Neural crest cell (in vitro differentiated cells): ENCODE measurements at regions not wholly inside any gene's neighbourhood (a gene's known extent, or its start where the extent isn't known, plus 50 kb on each side); places are given as distances from the start of the nearest gene placed in this dataset.

ENCODE experiments used
- DNase-seq: peaks from one replicate; pipeline ENCODE4 v3.0.0; 2021; ENCODE audit warnings: low read depth, mixed read lengths, low spot score
- H3K27ac Mint-ChIP-seq: one replicate; pipeline ENCODE4 v1.8.0; 2021; ENCODE audit warnings: mild to moderate bottlenecking, mixed read lengths; ENCODE audit not compliant: unreplicated experiment
- H3K27me3 Mint-ChIP-seq: 2 replicates; pipeline ENCODE4 v1.8.0; 2021; ENCODE audit warnings: low read depth, mild to moderate bottlenecking, mixed read lengths
- H3K36me3 Mint-ChIP-seq: 2 replicates; pipeline ENCODE4 v1.8.0; 2021; ENCODE audit warnings: low read depth, mild to moderate bottlenecking, mixed read lengths
- H3K4me1 Mint-ChIP-seq: 2 replicates; pipeline ENCODE4 v1.8.0; 2021; ENCODE audit warnings: mixed read lengths
- H3K4me3 Mint-ChIP-seq: one replicate; pipeline ENCODE4 v1.8.0; 2021; ENCODE audit warnings: mild to moderate bottlenecking, mixed read lengths
- H3K9me3 Mint-ChIP-seq: 2 replicates; pipeline ENCODE4 v1.8.0; 2021; ENCODE audit warnings: mixed read lengths
- CTCF ChIP-seq: fragments of 200-600 bp; sonication (generic); conservative IDR thresholded peaks from 2 replicates; pipeline ENCODE4 v1.5.0; 2021; ENCODE audit warnings: antibody characterized with exemption, mild to moderate bottlenecking

DNA sequence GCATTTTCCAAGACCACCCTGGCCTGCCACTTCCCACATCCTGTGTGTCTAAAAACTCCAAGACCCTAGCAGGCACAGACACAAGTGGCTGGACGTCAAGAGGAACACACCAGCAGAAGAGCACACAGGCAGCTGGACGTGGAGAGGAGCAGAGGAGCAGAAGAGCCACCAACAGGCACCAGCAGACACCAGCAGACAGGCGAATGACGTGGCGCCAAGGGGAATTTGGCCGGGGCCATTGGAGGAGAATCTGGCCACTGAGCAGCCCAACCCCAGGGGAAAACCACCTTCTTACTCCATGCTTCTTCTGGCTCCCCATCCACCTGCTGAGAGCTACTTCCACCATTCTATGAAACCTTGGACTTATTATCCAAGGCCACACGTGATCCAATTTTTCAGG is 243.1 kb upstream of the CTSO start:
- TF ChIP-seq CTCF = no peak
- Mint-ChIP-seq H3K27ac (no peak overlapping the region), H3K36me3 (no peaks in the 10 kb centered on the region), H3K4me1 (peaks cover 4% of the 10 kb centered on the region), H3K27me3 (no peaks in the 10 kb centered on the region), H3K9me3 (no peaks in the 10 kb centered on the region), H3K4me3 (no peak overlapping the region)
- DNase-seq = no peak

GRCh38 chr4:156195914-156196313 is 242.2 kb upstream of the CTSO start:
- H3K4me1 Mint-ChIP-seq = peaks cover 4% of the 10 kb centered on the region
- no peak for TF ChIP-seq CTCF
- DNase-seq = no peak
- no peak overlapping the region for H3K4me3 Mint-ChIP-seq
- H3K36me3 Mint-ChIP-seq = no peaks in the 10 kb centered on the region
- no peaks in the 10 kb centered on the region for H3K9me3 Mint-ChIP-seq
- H3K27me3 Mint-ChIP-seq = no peaks in the 10 kb centered on the region
- no peak overlapping the region for H3K27ac Mint-ChIP-seq

DNA sequence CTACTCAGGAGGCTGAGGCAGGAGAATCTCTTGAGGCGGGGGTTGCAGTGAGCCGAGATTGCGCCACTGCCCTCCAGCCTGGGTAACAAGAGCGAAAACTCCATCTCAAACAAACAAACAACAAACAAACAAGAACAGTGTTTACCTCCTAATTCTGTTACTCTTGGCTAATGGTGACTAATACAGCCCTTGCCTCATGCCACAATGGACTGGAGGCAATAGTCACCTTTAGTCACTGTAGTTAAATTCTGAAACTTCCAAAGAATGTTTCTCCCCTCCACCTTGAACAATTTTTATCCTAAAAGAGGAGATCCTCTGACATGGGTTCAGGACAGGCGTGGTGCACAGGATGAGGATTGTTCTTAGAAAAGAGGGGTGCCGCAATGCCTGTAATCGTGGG is 241.2 kb upstream of the CTSO start:
- no peak for TF ChIP-seq CTCF
- H3K27me3 Mint-ChIP-seq = no peaks in the 10 kb centered on the region

GRCh38 chr4:156193800-156194199 is 240.1 kb upstream of the CTSO start:
- H3K4me3 Mint-ChIP-seq = no peak overlapping the region
- no peaks in the 10 kb centered on the region for H3K27me3 Mint-ChIP-seq
- H3K9me3 Mint-ChIP-seq = no peaks in the 10 kb centered on the region
- H3K36me3 Mint-ChIP-seq = no peaks in the 10 kb centered on the region
- peaks cover 4% of the 10 kb centered on the region for H3K4me1 Mint-ChIP-seq
- no peak for TF ChIP-seq CTCF
- DNase-seq = no peak
- no peak overlapping the region for H3K27ac Mint-ChIP-seq

More for the DNA sequence above, 241.2 kb upstream of the CTSO start:
- Mint-ChIP-seq H3K27ac (no peak overlapping the region), H3K4me1 (peaks cover 4% of the 10 kb centered on the region), H3K4me3 (no peak overlapping the region), H3K9me3 (no peaks in the 10 kb centered on the region), H3K36me3 (no peaks in the 10 kb centered on the region)
- no peak for DNase-seq

DNA sequence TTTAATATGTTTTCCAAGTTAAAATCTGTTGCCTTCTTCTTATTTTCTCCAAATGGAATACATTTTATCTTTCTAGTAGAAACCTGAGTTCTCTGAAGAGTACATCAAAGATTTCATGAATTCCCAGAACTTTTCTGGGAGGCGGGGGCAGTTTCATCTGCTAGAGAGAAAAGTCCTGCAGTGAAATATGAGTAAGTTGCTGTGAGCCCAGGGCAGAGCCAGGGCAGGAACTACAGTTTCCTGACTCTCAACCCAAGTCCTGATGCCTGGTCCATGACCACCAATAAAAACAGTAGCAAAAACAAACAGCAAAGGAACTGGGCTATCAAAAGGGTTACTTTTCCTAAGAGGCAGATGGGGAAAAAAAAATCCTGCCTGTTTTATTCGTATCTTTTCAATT is 239.4 kb upstream of the CTSO start:
- no peak for TF ChIP-seq CTCF
- no peaks in the 10 kb centered on the region for H3K36me3 Mint-ChIP-seq
- H3K4me3 Mint-ChIP-seq = no peak overlapping the region
- H3K27me3 Mint-ChIP-seq = no peaks in the 10 kb centered on the region
- H3K27ac Mint-ChIP-seq = no peak overlapping the region
- peaks cover 4% of the 10 kb centered on the region for H3K4me1 Mint-ChIP-seq
- H3K9me3 Mint-ChIP-seq = no peaks in the 10 kb centered on the region
- DNase-seq = no peak

GRCh38 chr4:156192033-156192432 is 238.4 kb upstream of the CTSO start:
- Mint-ChIP-seq H3K4me3 (no peak overlapping the region), H3K9me3 (no peaks in the 10 kb centered on the region), H3K27me3 (no peaks in the 10 kb centered on the region), H3K27ac (no peak overlapping the region), H3K36me3 (no peaks in the 10 kb centered on the region), H3K4me1 (peaks cover 4% of the 10 kb centered on the region)
- TF ChIP-seq CTCF = no peak
- no peak for DNase-seq
